SK-N-SH (cell line): ENCODE measurements at regions not wholly inside any gene's neighbourhood (a gene's known extent, or its start where the extent isn't known, plus 50 kb on each side); places are given as distances from the start of the nearest gene placed in this dataset.

ENCODE experiments used
- CTCF ChIA-PET: fragments of 300-600, 350-600 bp; formaldehyde crosslinking; extraction: SDS; loops from one replicate; lab custom pipeline; 2021; lab: Yijun Ruan, JAX
- POLR2A ChIA-PET: fragments of 350-600 bp; sonication (Branson Sonifier 250); formaldehyde crosslinking; extraction: SDS; loops from one replicate; lab custom pipeline; 2020; ENCODE audit warnings: antibody characterized with exemption, inconsistent platforms; lab: Yijun Ruan, JAX
- DNase-seq: peaks from one replicate; pipeline ENCODE4 v3.0.0; 2012
- H2AFZ ChIP-seq: fragments of 200-600 bp; sonication (generic); 2 replicates; pipeline ENCODE4 v1.8.1; 2016; ENCODE audit warnings: antibody characterized with exemption, mild to moderate bottlenecking, low read depth
- H3F3A ChIP-seq: fragments of 200-600 bp; sonication (generic); replicated peaks from 2 replicates; pipeline ENCODE3; 2016; ENCODE audit warnings: antibody characterized with exemption, mild to moderate bottlenecking; ENCODE audit not compliant: insufficient read depth
- H3K27ac ChIP-seq, 2 experiments: fragments of 200-500 bp in 1 of 2; fragments of 200-600 bp in 1 of 2; sonication (Bioruptor generic) in 1 of 2; sonication (generic), shearing (Covaris generic) in 1 of 2; 2 replicates each; pipeline versions ENCODE4 v1.5.1 to v1.6.1; 2014 to 2016; ENCODE audit warnings: low read depth in 2 of 2, inconsistent platforms in 1 of 2, low read length in 1 of 2, mild to moderate bottlenecking in 1 of 2, mixed read lengths in 1 of 2
- H3K27me3 ChIP-seq: fragments of 200-600 bp; sonication (generic), shearing (Covaris generic); 2 replicates; pipeline ENCODE4 v1.6.1; 2016; ENCODE audit warnings: mixed run types; ENCODE audit not compliant: insufficient read depth
- H3K36me3 ChIP-seq, 2 experiments: fragments of 200-500 bp in 1 of 2; fragments of 200-600 bp in 1 of 2; sonication (Bioruptor generic) in 1 of 2; sonication (generic) in 1 of 2; replicated peaks in 1 of 2; 2 replicates each; pipeline versions ENCODE3 to v1.5.1; 2014 to 2016; ENCODE audit warnings: low read length in 1 of 2, mild to moderate bottlenecking in 1 of 2; ENCODE audit not compliant: insufficient read depth in 2 of 2, control insufficient read depth in 1 of 2
- H3K4me1 ChIP-seq, 2 experiments: fragments of 200-500 bp in 1 of 2; fragments of 200-600 bp in 1 of 2; sonication (Bioruptor generic) in 1 of 2; sonication (generic), shearing (Covaris generic) in 1 of 2; 2 replicates each; pipeline versions ENCODE4 v1.5.1 to v1.6.1; 2014 to 2016; ENCODE audit warnings: low read depth in 1 of 2, low read length in 1 of 2, mixed run types in 1 of 2; ENCODE audit not compliant: insufficient read depth in 2 of 2, control insufficient read depth in 1 of 2
- H3K4me2 ChIP-seq: fragments of 200-600 bp; sonication (generic), shearing (Covaris generic); 2 replicates; pipeline ENCODE4 v1.6.1; 2017; ENCODE audit warnings: mixed run types
- H3K4me3 ChIP-seq, 2 experiments: fragments of 200-500 bp in 1 of 2; fragments of 200-600 bp in 1 of 2; sonication (Bioruptor generic) in 1 of 2; sonication (generic), shearing (Covaris generic) in 1 of 2; 2 replicates each; pipeline versions ENCODE4 v1.5.1 to v1.8.1; 2014 to 2016; ENCODE audit warnings: low read depth in 2 of 2, inconsistent platforms in 1 of 2, low read length in 1 of 2, mild to moderate bottlenecking in 1 of 2, mixed read lengths in 1 of 2, moderate library complexity in 1 of 2
- H3K79me2 ChIP-seq: fragments of 200-600 bp; sonication (generic); 2 replicates; pipeline ENCODE4 v1.8.1; 2017; ENCODE audit warnings: mild to moderate bottlenecking; ENCODE audit not compliant: insufficient read depth
- H3K9ac ChIP-seq: fragments of 200-600 bp; sonication (generic); 2 replicates; pipeline ENCODE4 v1.6.1; 2017; ENCODE audit warnings: mixed run types
- H3K9me2 ChIP-seq: fragments of 200-600 bp; sonication (generic); 2 replicates; pipeline ENCODE4 v1.6.1; 2017; ENCODE audit warnings: mixed run types
- H3K9me3 ChIP-seq: fragments of 200-600 bp; sonication (generic); 2 replicates; pipeline ENCODE4 v1.6.1; 2017; ENCODE audit warnings: mixed run types, mild to moderate bottlenecking, moderate library complexity
- H4K20me1 ChIP-seq: fragments of 200-600 bp; sonication (generic); 2 replicates; pipeline ENCODE4 v1.6.1; 2017; ENCODE audit warnings: mild to moderate bottlenecking, mixed run types; ENCODE audit not compliant: insufficient read depth
- CTCF ChIP-seq: fragments of 200-600 bp; sonication (generic); IDR thresholded peaks from 2 replicates; pipeline ENCODE4 v1.6.1; 2017; ENCODE audit warnings: antibody characterized with exemption, mild to moderate bottlenecking, moderate library complexity
- FOSL2 ChIP-seq: IDR thresholded peaks from 2 replicates; pipeline ENCODE4 v1.4.0; 2012; ENCODE audit warnings: low read depth, mild to moderate bottlenecking, moderate library complexity, borderline replicate concordance
- FOXJ3 ChIP-seq: sonication (generic); formaldehyde crosslinking; IDR thresholded peaks from 2 replicates; pipeline ENCODE4 v1.5.1; 2020; ENCODE audit warnings: mild to moderate bottlenecking, missing genetic modification reagents
- GABPA ChIP-seq: IDR thresholded peaks from 2 replicates; pipeline ENCODE4 v1.4.0; 2012; ENCODE audit warnings: low read depth, mild to moderate bottlenecking
- GATA2 ChIP-seq: sonication (generic); formaldehyde crosslinking; IDR thresholded peaks from 2 replicates; pipeline ENCODE4 v1.5.0; 2020; ENCODE audit warnings: mild to moderate bottlenecking, missing genetic modification reagents
- IRF3 ChIP-seq: fragments of 150-350 bp; IDR thresholded peaks from 2 replicates; pipeline ENCODE4 v1.6.1; 2016; ENCODE audit warnings: mild to moderate bottlenecking, low read depth, low read length
- JUND ChIP-seq: IDR thresholded peaks from 2 replicates; pipeline ENCODE4 v1.4.0; 2012
- MAX ChIP-seq: IDR thresholded peaks from 2 replicates; pipeline ENCODE4 v1.4.0; 2012; ENCODE audit warnings: low read depth
- MEF2A ChIP-seq: IDR thresholded peaks from 2 replicates; pipeline ENCODE4 v1.4.0; 2012; ENCODE audit warnings: low read depth, borderline replicate concordance
- NFIC ChIP-seq: IDR thresholded peaks from 2 replicates; pipeline ENCODE4 v1.4.0; 2012; ENCODE audit warnings: borderline replicate concordance
- NRF1 ChIP-seq: IDR thresholded peaks from 2 replicates; pipeline ENCODE4 v1.6.1; 2012; ENCODE audit warnings: low read depth, mild to moderate bottlenecking, low read length
- PBX3 ChIP-seq: IDR thresholded peaks from 2 replicates; pipeline ENCODE4; 2012
- RAD21 ChIP-seq: IDR thresholded peaks from 2 replicates; pipeline ENCODE4 v1.6.1; 2012; ENCODE audit warnings: mild to moderate bottlenecking, low read length
- RCOR1 ChIP-seq: fragments of 150-350 bp; IDR thresholded peaks from 2 replicates; pipeline ENCODE4 v1.6.1; 2017; ENCODE audit warnings: antibody characterized with exemption, low read length
- RFX5 ChIP-seq: IDR thresholded peaks from 2 replicates; pipeline ENCODE4 v1.6.1; 2012; ENCODE audit warnings: mild to moderate bottlenecking, improper control_type of control experiment, low read length
- RXRA ChIP-seq: IDR thresholded peaks from 2 replicates; pipeline ENCODE4 v1.4.0; 2012; ENCODE audit warnings: low read depth, mild to moderate bottlenecking, borderline replicate concordance
- SIN3A ChIP-seq: IDR thresholded peaks from 2 replicates; pipeline ENCODE4 v1.6.1; 2012; ENCODE audit warnings: low read depth, mild to moderate bottlenecking, low read length, moderate library complexity, borderline replicate concordance
- SMC3 ChIP-seq: IDR thresholded peaks from 2 replicates; pipeline ENCODE4 v1.6.1; 2012; ENCODE audit warnings: low read depth, low read length, improper control_type of control experiment
- TEAD4 ChIP-seq: IDR thresholded peaks from 2 replicates; pipeline ENCODE4 v1.4.0; 2012; ENCODE audit warnings: mild to moderate bottlenecking, borderline replicate concordance; ENCODE audit not compliant: insufficient read depth
- USF1 ChIP-seq: IDR thresholded peaks from 2 replicates; pipeline ENCODE4 v1.4.0; 2012; ENCODE audit warnings: low read depth, borderline replicate concordance
- USF2 ChIP-seq: fragments of 150-350 bp; IDR thresholded peaks from 2 replicates; pipeline ENCODE4 v1.6.1; 2017; ENCODE audit warnings: antibody characterized with exemption, low read length, low read depth, borderline replicate concordance
- YY1 ChIP-seq: IDR thresholded peaks from 2 replicates; pipeline ENCODE4 v1.4.0; 2012; ENCODE audit warnings: low read depth, mild to moderate bottlenecking
- ZBTB33 ChIP-seq: IDR thresholded peaks from 2 replicates; pipeline ENCODE4 v1.4.0; 2012; ENCODE audit warnings: low read depth, borderline replicate concordance
- WGBS: methylation state at CpG from one replicate; pipeline ENCODE4 v1.1.6; 2017; ENCODE audit warnings: low lambda C conversion rate; 5-methylcytosine and 5-hydroxymethylcytosine counted together

GRCh38 chr9:87008667-87009066 lies 61.4 kb upstream of the GAS1 start:
- Histone ChIP-seq H3K4me1 (peaks cover 0 to 15% of the 10 kb centered on the region in 2 experiments; a peak in 2 of 4 replicates), H3K36me3 (no peaks in the 10 kb centered on the region), H3K27ac (peak overlapping the region in 1 of 2 experiments; percentile 84; a peak in 2 of 4 replicates), H4K20me1 (no peaks in the 10 kb centered on the region), H3K9ac (no peak overlapping the region), H3F3A (no peaks in the 10 kb centered on the region), H3K79me2 (no peaks in the 10 kb centered on the region), H3K4me2 (no peak overlapping the region), H3K27me3 (no peaks in the 10 kb centered on the region), H3K9me3 (no peaks in the 10 kb centered on the region), H3K9me2 (no peaks in the 10 kb centered on the region; the same call in 1 of the 2 replicates), H2AFZ (no peak overlapping the region), H3K4me3 (no peak overlapping the region)
- DNase-seq: no peak
- POLR2A ChIA-PET: no interaction called here
- WGBS: 84% methylated on average over 4 of the region's 4 CpGs
- CTCF ChIA-PET: interaction anchor here (0.7 kb wide), 1 partner anchor 60 kb away, joined by 3 read pairs; no protein-coding TSS in a partner anchor
- TF ChIP-seq GABPA (no peak), PBX3 (no peak), JUND (no peak), RXRA (no peak), USF1 (no peak), TEAD4 (no peak), RFX5 (no peak), RAD21 (no peak), NFIC (no peak), GATA2 (CRISPR knock-in tag) (no peak), YY1 (no peak), MAX (no peak), MEF2A (no peak), SIN3A (no peak), RCOR1 (no peak)

GRCh38 chr9:87010626-87011025 lies 63.3 kb upstream of the GAS1 start:
- H3K4me2 ChIP-seq: no peak overlapping the region
- ChIA-PET POLR2A (no interaction called here), CTCF (interaction anchor here (1.6 kb wide), 1 partner anchor 62 kb away, joined by 3 read pairs; no protein-coding TSS in a partner anchor)
- H3K4me1 ChIP-seq: peaks cover 0 to 15% of the 10 kb centered on the region in 2 experiments; a peak in 2 of 4 replicates
- no peaks in the 10 kb centered on the region for H3K36me3 ChIP-seq
- no peaks in the 10 kb centered on the region for H3F3A ChIP-seq
- no peak overlapping the region for H3K27ac ChIP-seq
- H3K79me2 ChIP-seq: no peaks in the 10 kb centered on the region
- no peak for DNase-seq
- 83% methylated on average over 3 of the region's 3 CpGs for WGBS
- H3K9ac ChIP-seq: no peak overlapping the region
- no peaks in the 10 kb centered on the region for H3K9me3 ChIP-seq
- no peaks in the 10 kb centered on the region for H4K20me1 ChIP-seq
- no peak overlapping the region for H3K4me3 ChIP-seq
- no peaks in the 10 kb centered on the region; the same call in 1 of the 2 replicates for H3K9me2 ChIP-seq
- no peak overlapping the region for H2AFZ ChIP-seq
- H3K27me3 ChIP-seq: no peaks in the 10 kb centered on the region
- TF ChIP-seq IRF3 (no peak), USF2 (no peak), CTCF (no peak), SMC3 (no peak), ZBTB33 (no peak), NRF1 (no peak), FOXJ3 (CRISPR knock-in tag) (no peak), FOSL2 (no peak)
